ENCODE measurements at regions not wholly inside any gene's neighbourhood (a gene's known extent, or its start where the extent isn't known, plus 50 kb on each side); places are given as distances from the start of the nearest gene placed in this dataset.

DNA sequence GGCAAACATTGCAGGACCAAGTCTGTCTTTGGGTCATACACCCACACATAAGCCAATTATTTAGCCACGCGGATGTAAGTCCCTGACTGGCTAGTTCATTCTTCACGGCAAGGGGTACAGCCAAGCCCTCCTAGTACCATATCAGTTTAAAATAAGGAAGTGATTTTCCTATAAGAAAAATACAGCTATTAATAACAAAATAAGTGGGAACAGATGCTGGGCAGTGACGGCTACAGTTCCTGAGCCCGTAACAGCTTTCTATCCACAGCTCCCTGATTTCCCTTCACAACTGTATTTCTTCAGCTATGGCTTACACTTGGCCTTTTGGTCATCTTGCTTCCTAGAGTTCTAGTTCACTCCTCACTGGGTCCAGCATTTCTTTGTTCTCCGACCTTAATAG is 542.4 kb upstream of the C16orf82 start:
- TF ChIP-seq, protein P1, sequence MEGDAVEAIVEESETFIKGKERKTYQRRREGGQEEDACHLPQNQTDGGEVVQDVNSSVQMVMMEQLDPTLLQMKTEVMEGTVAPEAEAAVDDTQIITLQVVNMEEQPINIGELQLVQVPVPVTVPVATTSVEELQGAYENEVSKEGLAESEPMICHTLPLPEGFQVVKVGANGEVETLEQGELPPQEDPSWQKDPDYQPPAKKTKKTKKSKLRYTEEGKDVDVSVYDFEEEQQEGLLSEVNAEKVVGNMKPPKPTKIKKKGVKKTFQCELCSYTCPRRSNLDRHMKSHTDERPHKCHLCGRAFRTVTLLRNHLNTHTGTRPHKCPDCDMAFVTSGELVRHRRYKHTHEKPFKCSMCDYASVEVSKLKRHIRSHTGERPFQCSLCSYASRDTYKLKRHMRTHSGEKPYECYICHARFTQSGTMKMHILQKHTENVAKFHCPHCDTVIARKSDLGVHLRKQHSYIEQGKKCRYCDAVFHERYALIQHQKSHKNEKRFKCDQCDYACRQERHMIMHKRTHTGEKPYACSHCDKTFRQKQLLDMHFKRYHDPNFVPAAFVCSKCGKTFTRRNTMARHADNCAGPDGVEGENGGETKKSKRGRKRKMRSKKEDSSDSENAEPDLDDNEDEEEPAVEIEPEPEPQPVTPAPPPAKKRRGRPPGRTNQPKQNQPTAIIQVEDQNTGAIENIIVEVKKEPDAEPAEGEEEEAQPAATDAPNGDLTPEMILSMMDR (IDR thresholded peaks at IDR 0.05; ENCODE audit: low read depth, low read length), result no peak
- no peak for TF ChIP-seq EZH2phosphoT487 (IDR thresholded peaks at IDR 0.05; ENCODE audit: low read depth)

Data from OCI-LY3 (cell line).